ENCODE measurements at regions not wholly inside any gene's neighbourhood (a gene's known extent, or its start where the extent isn't known, plus 50 kb on each side); places are given as distances from the start of the nearest gene placed in this dataset.
"Not testable (repeated sequence)": the region's sequence is repeated elsewhere in the genome, so short reads cannot be mapped to it uniquely, and the experiment has no call there.

- H3K9ac ChIP-seq: no peak overlapping the region
- H3K4me1 ChIP-seq: no peaks in the 10 kb centered on the region
- TF ChIP-seq Cebpa-rat (IDR thresholded peaks at IDR 0.05): no peak
- peaks cover 6% of the 10 kb centered on the region; the same call in 1 of the 2 replicates for H3K9me3 ChIP-seq
- no peaks in the 10 kb centered on the region for H4K20me1 ChIP-seq
- H3K27me3 ChIP-seq: no peaks in the 10 kb centered on the region
- no peak overlapping the region for H3K27ac ChIP-seq
- H3K4me2 ChIP-seq: no peak overlapping the region
- H3K4me3 ChIP-seq: no peak overlapping the region
- no peaks in the 10 kb centered on the region for H3K36me3 ChIP-seq
Measured at GRCh38 chr18:4751523-4751922, 296.4 kb upstream of the DLGAP1 start.

- Histone ChIP-seq H3K9me3 (peaks cover 14% of the 10 kb centered on the region), H3K36me3 (no peaks in the 10 kb centered on the region), H4K20me1 (no peaks in the 10 kb centered on the region), H3K27me3 (no peaks in the 10 kb centered on the region), H3K27ac (no peak overlapping the region), H3K4me3 (no peak overlapping the region), H3K9ac (no peak overlapping the region), H3K4me1 (no peaks in the 10 kb centered on the region), H3K4me2 (no peak overlapping the region)
- TF ChIP-seq Cebpa-rat (IDR thresholded peaks at IDR 0.05): no peak
Measured at GRCh38 chr18:4750393-4751346, 295.6 kb upstream of the DLGAP1 start.

- H3K36me3 ChIP-seq: no peaks in the 10 kb centered on the region
- H3K4me2 ChIP-seq: no peak overlapping the region
- H3K9me3 ChIP-seq: peaks cover 22% of the 10 kb centered on the region
- H3K4me3 ChIP-seq: no peak overlapping the region
- no peak for TF ChIP-seq Cebpa-rat (IDR thresholded peaks at IDR 0.05)
- H3K9ac ChIP-seq: no peak overlapping the region
- H3K27me3 ChIP-seq: no peaks in the 10 kb centered on the region
- H4K20me1 ChIP-seq: no peaks in the 10 kb centered on the region
- no peak overlapping the region for H3K27ac ChIP-seq
- no peaks in the 10 kb centered on the region for H3K4me1 ChIP-seq
Measured at GRCh38 chr18:4748975-4749374, 293.9 kb upstream of the DLGAP1 start.

- H3K9me3 ChIP-seq: no peaks in the 10 kb centered on the region
- no peak overlapping the region for H3K9ac ChIP-seq
- TF ChIP-seq Cebpa-rat (IDR thresholded peaks at IDR 0.05): no peak
- H3K36me3 ChIP-seq: no peaks in the 10 kb centered on the region
- H3K27ac ChIP-seq: no peak overlapping the region
- no peaks in the 10 kb centered on the region for H3K4me1 ChIP-seq
- H3K4me2 ChIP-seq: no peak overlapping the region
- H3K27me3 ChIP-seq: no peaks in the 10 kb centered on the region
- no peak overlapping the region for H3K4me3 ChIP-seq
- no peaks in the 10 kb centered on the region for H4K20me1 ChIP-seq
Measured at GRCh38 chr18:4734903-4735302, 279.8 kb upstream of the DLGAP1 start.

GRCh38 chr18:4734021-4734420 is 278.9 kb upstream of the DLGAP1 start:
- Histone ChIP-seq H3K27ac (no peak overlapping the region), H3K9me3 (no peaks in the 10 kb centered on the region)

GRCh38 chr18:4721545-4721944 is 266.4 kb upstream of the DLGAP1 start:
- Histone ChIP-seq H3K27ac (no peak overlapping the region), H3K4me1 (no peaks in the 10 kb centered on the region), H3K4me3 (no peak overlapping the region), H3K36me3 (no peaks in the 10 kb centered on the region), H3K9ac (no peak overlapping the region), H3K9me3 (no peaks in the 10 kb centered on the region), H4K20me1 (no peaks in the 10 kb centered on the region), H3K4me2 (no peak overlapping the region), H3K27me3 (no peaks in the 10 kb centered on the region)
- TF ChIP-seq Cebpa-rat (IDR thresholded peaks at IDR 0.05): no peak

More at GRCh38 chr18:4734021-4734420, 278.9 kb upstream of the DLGAP1 start:
- H3K27me3 ChIP-seq: no peaks in the 10 kb centered on the region
- no peak overlapping the region for H3K4me2 ChIP-seq
- H3K9ac ChIP-seq: no peak overlapping the region
- no peak for TF ChIP-seq Cebpa-rat (IDR thresholded peaks at IDR 0.05)
- H3K36me3 ChIP-seq: no peaks in the 10 kb centered on the region
- H3K4me1 ChIP-seq: no peaks in the 10 kb centered on the region
- H3K4me3 ChIP-seq: no peak overlapping the region
- H4K20me1 ChIP-seq: no peaks in the 10 kb centered on the region

- no peaks in the 10 kb centered on the region for H3K4me1 ChIP-seq
- no peaks in the 10 kb centered on the region for H4K20me1 ChIP-seq
- H3K4me2 ChIP-seq: no peak overlapping the region
- H3K4me3 ChIP-seq: no peak overlapping the region
- no peak overlapping the region for H3K9ac ChIP-seq
- H3K9me3 ChIP-seq: no peaks in the 10 kb centered on the region
- H3K27me3 ChIP-seq: no peaks in the 10 kb centered on the region
- no peaks in the 10 kb centered on the region for H3K36me3 ChIP-seq
- no peak overlapping the region for H3K27ac ChIP-seq
- TF ChIP-seq Cebpa-rat (IDR thresholded peaks at IDR 0.05): no peak
Measured at GRCh38 chr18:4720518-4720917, 265.4 kb upstream of the DLGAP1 start.

- Histone ChIP-seq H3K27ac (no peak overlapping the region), H3K9me3 (no peaks in the 10 kb centered on the region), H3K27me3 (no peaks in the 10 kb centered on the region), H3K4me2 (no peak overlapping the region), H4K20me1 (no peaks in the 10 kb centered on the region), H3K4me1 (no peaks in the 10 kb centered on the region), H3K4me3 (no peak overlapping the region), H3K36me3 (no peaks in the 10 kb centered on the region), H3K9ac (no peak overlapping the region)
- TF ChIP-seq Cebpa-rat (IDR thresholded peaks at IDR 0.05): no peak
Measured at GRCh38 chr18:4705894-4706293, 250.8 kb upstream of the DLGAP1 start.

GRCh38 chr18:4704781-4705180 is 249.7 kb upstream of the DLGAP1 start:
- Histone ChIP-seq H3K27ac (no peak overlapping the region), H4K20me1 (no peaks in the 10 kb centered on the region), H3K27me3 (no peaks in the 10 kb centered on the region), H3K4me1 (no peaks in the 10 kb centered on the region), H3K4me3 (no peak overlapping the region), H3K36me3 (no peaks in the 10 kb centered on the region), H3K9ac (no peak overlapping the region), H3K9me3 (no peaks in the 10 kb centered on the region), H3K4me2 (no peak overlapping the region)
- no peak for TF ChIP-seq Cebpa-rat (IDR thresholded peaks at IDR 0.05)

GRCh38 chr18:4691836-4692235 is 236.7 kb upstream of the DLGAP1 start:
- Histone ChIP-seq H3K4me2 (no peak overlapping the region), H4K20me1 (no peaks in the 10 kb centered on the region), H3K9me3 (peaks cover 30% of the 10 kb centered on the region), H3K9ac (no peak overlapping the region), H3K27ac (no peak overlapping the region), H3K27me3 (no peaks in the 10 kb centered on the region), H3K4me3 (no peak overlapping the region), H3K36me3 (no peaks in the 10 kb centered on the region), H3K4me1 (no peaks in the 10 kb centered on the region)
- no peak for TF ChIP-seq Cebpa-rat (IDR thresholded peaks at IDR 0.05)

- not testable (repeated sequence) for H4K20me1 ChIP-seq, H3K27ac ChIP-seq, H3K9me3 ChIP-seq, H3K36me3 ChIP-seq, H3K9ac ChIP-seq, H3K4me3 ChIP-seq, H3K4me1 ChIP-seq, H3K27me3 ChIP-seq, H3K4me2 ChIP-seq
Measured at GRCh38 chr18:4678685-4679084, 223.6 kb upstream of the DLGAP1 start.

Data from BLaER1 (cell line).